LNCaP clone FGC (cell line): ENCODE measurements at regions not wholly inside any gene's neighbourhood (a gene's known extent, or its start where the extent isn't known, plus 50 kb on each side); places are given as distances from the start of the nearest gene placed in this dataset.
A peak's percentile ranks its signal among the peaks of the same experiment; 100 is the strongest.

Experiments used
- DNase-seq: peaks from one replicate; pipeline ENCODE4 v3.0.0-alpha.2; 2011; ENCODE audit warnings: low read depth
- H3K4me3 ChIP-seq: 2 replicates; pipeline ENCODE4 v1.5.1; 2011; ENCODE audit warnings: mild to moderate bottlenecking, low read depth, low read length, control low read depth
- TF ChIP-seq, protein P1 (sequence below): IDR thresholded peaks from 2 replicates; pipeline ENCODE4 v1.5.1; 2012; ENCODE audit warnings: mild to moderate bottlenecking; ENCODE audit not compliant: control insufficient read depth, insufficient read depth; ENCODE audit errors: extremely low read depth

DNA sequence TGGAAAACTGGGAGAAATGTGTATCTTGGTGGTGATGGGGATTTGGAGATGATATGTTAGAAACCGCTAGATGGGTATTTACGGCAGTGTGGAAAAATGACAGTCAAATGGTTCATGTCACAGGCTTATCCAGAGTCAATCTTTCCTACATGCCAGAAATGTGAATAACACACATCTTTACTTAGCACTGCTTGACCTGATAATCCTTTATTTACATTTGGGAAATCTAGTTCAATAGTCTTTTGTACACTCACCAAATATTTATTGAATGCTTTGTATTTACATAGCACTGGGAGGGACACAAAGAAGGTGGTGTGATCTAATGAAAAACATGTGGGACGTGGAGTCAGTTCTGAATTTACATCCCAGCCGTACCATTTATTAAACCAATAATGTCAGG is 208.2 kb downstream of the DIO2 start:
- no peak overlapping the region for H3K4me3 ChIP-seq
- TF ChIP-seq, protein P1, sequence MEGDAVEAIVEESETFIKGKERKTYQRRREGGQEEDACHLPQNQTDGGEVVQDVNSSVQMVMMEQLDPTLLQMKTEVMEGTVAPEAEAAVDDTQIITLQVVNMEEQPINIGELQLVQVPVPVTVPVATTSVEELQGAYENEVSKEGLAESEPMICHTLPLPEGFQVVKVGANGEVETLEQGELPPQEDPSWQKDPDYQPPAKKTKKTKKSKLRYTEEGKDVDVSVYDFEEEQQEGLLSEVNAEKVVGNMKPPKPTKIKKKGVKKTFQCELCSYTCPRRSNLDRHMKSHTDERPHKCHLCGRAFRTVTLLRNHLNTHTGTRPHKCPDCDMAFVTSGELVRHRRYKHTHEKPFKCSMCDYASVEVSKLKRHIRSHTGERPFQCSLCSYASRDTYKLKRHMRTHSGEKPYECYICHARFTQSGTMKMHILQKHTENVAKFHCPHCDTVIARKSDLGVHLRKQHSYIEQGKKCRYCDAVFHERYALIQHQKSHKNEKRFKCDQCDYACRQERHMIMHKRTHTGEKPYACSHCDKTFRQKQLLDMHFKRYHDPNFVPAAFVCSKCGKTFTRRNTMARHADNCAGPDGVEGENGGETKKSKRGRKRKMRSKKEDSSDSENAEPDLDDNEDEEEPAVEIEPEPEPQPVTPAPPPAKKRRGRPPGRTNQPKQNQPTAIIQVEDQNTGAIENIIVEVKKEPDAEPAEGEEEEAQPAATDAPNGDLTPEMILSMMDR = no peak
- DNase-seq = peak; percentile 93

DNA sequence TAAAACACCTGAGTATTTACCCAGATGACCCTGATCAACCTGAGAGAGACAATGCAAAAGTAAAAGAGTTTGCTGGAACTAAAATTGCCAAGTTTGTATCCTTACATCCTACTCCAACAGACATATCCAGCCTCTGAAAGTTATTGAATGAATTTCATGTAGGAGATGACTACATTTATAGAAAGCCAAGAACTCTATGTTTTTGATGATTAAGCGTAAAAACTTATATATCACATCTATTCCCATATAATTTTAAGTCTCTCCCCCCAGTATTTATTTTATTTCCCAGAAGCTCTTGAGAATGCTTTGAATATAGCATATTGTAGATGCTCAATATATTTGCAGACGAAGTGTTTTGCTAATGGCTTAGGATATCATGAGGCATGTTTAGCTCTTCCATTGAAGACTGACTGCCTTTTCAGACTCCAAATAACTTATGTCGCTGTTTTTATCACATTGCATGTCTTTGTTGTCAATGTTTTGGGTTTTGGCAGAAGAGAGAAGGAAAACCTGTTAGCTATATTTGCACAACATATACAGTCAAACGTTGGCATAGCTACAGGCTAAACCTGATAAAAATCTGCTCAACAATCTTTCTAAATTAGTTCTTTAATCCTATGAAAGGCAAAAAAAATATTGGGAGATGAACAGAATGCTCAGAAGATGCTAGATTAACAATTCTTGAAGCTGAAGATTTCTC is 213.6 kb downstream of the DIO2 start:
- no peak overlapping the region for H3K4me3 ChIP-seq
- DNase-seq = peak; percentile 83
- TF ChIP-seq, protein P1 = no peak

DNA sequence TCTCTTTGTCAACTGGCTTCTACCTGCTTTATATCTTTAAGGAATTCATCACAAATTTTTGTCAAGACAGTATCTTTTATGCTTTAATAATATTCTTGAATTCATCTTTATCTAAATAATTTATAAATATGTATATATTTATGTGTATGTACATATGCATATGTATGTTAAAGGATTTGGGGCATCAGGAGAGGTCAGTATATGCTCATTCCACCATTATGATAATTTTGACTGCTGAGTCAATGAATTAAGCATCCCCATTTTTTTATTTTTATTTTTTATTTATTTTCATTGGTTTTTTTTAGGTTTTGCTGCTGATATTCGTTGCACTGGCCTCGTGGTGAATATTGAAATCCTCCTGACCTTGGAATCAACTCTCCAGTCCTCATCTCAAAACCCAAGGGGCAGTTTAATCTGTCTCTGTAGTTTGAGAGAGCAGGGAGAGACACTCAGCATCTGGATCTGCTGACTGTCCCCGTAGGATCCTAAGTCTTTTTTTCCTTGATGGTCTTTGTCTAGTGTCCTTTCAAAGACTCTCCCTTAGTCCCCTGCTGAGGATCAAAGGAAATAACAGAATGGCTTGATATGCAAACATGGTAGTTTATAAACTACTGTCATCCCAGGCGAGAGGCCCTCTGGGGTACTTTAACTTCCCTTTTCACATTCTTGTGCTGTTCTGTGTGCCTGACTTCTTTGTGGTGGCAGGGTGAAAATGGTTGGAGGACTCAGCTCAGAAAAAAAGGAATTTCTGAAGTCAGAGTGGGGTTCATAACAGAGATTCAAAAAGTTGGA is 218.7 kb downstream of the DIO2 start:
- H3K4me3 ChIP-seq = no peak overlapping the region
- TF ChIP-seq, protein P1 = no peak
- DNase-seq = no peak

DNA sequence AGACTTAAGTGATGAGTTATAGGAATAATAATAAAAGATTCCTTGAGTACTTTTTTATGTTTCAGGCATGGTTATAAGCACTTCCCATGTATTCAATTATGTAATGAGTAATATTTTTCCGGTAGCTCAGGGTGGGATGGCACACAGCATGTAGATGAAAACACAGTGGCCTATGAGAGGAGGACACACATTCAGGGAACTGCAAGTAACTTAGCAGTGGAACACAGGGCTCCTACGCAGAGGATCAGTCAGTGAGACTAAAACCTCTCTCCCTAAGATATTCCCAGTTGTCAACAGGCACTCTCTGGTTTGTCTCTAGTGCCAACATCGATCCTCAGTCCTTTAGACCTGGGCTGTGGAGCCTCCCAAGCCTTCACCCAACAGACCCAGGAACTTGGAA is 219.4 kb downstream of the DIO2 start:
- DNase-seq = no peak
- TF ChIP-seq, protein P1 = no peak
- H3K4me3 ChIP-seq = no peak overlapping the region

DNA sequence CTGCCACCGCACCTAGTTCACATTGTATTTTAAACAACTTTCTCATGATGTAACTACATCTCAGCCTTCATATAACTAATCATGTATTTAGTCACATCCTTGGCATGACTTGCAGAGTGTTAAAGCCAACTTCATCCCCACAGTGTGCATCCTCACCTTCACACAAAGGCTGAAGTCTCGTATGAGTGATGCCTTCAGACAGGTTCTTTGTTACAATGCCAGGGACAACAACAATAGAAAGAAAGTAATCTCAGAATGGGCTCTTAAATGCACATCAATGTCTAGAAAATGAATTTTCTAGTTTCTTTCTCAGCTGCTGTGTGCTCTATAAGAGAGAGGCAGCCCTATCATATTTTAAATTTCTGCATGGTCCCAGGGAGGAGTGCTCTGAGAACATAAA is 221.3 kb downstream of the DIO2 start:
- TF ChIP-seq, protein P1 = no peak
- no peak overlapping the region for H3K4me3 ChIP-seq
- DNase-seq = no peak

DNA sequence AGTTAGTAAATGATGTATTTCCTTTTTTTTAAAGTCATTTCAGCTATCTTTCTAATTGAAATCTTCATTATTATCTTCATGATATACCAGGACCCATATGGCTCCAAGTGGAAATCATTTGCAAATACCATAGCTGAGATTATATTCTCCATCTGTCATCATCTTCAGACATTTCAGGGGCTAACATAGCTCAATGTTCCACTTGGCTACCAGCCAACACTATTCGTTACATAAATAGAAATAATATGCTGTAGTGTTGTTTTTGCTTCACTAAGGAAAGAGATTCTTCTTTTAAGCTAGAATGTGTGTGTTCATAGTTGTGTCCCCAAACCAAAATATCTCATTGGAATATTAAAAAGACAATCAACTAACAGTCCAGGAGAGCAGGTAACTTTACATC is 225.1 kb downstream of the DIO2 start:
- H3K4me3 ChIP-seq = no peak overlapping the region
- TF ChIP-seq, protein P1 = no peak
- DNase-seq = no peak
